Heart right ventricle (tissue), 16 donors: ENCODE measurements at regions not wholly inside any gene's neighbourhood (a gene's known extent, or its start where the extent isn't known, plus 50 kb on each side); places are given as distances from the start of the nearest gene placed in this dataset.
"Not testable (repeated sequence)": the region's sequence is repeated elsewhere in the genome, so short reads cannot be mapped to it uniquely, and the experiment has no call there.

ENCODE experiments used
- ATAC-seq, 8 donors: fragments of 200-7000 bp; cut with Tn5 transposase; one replicate each; pipeline ENCODE4 v1.9.1; 2020; ENCODE audit warnings: mild to moderate bottlenecking in 8 of 8, moderate library complexity in 8 of 8, moderate number of reproducible peaks in 1 of 8
- DNase-seq, 2 donors: peaks; one replicate each; pipeline ENCODE4 v3.0.0-alpha.2; 2020
- H3K27ac ChIP-seq, 10 donors: fragments of 200-600 bp; sonication (generic) in 2 of 10; one replicate each; pipeline versions ENCODE4 v1.5.0 to v1.8.0; 2020 to 2022; ENCODE audit warnings: mild to moderate bottlenecking in 3 of 10
- H3K27me3 ChIP-seq, 7 donors: fragments of 200-600 bp; one replicate each; pipeline ENCODE4 v1.8.0; 2021 to 2022; ENCODE audit warnings: mild to moderate bottlenecking in 2 of 7
- H3K36me3 ChIP-seq, 9 donors: fragments of 200-600 bp; sonication (generic) in 1 of 9; one replicate each; pipeline versions ENCODE4 v1.5.0 to v1.8.0; 2020 to 2022; ENCODE audit warnings: mild to moderate bottlenecking in 2 of 9
- H3K4me1 ChIP-seq, 9 donors: fragments of 200-600 bp; sonication (generic) in 1 of 9; one replicate each; pipeline versions ENCODE4 v1.5.0 to v1.8.0; 2020 to 2022; ENCODE audit warnings: mild to moderate bottlenecking in 4 of 9
- H3K4me3 ChIP-seq, 10 donors: fragments of 200-600 bp; sonication (generic) in 2 of 10; one replicate each; pipeline versions ENCODE4 v1.5.0 to v1.8.0; 2020 to 2022; ENCODE audit warnings: mild to moderate bottlenecking in 7 of 10, moderate library complexity in 2 of 10
- H3K9me3 ChIP-seq, 11 donors: fragments of 200-600 bp in 10 of 11; sonication (generic) in 2 of 11; one replicate each; pipeline versions ENCODE4 v1.5.0 to v1.8.0; 2013 to 2022; ENCODE audit warnings: mild to moderate bottlenecking in 2 of 11, control low read depth in 1 of 11, moderate library complexity in 1 of 11
- WGBS, 2 donors: extraction: QIAGEN DNeasy Blood & Tissue Kit; methylation state at CpG; one replicate each; pipeline ENCODE4 v1.1.7; 2013; ENCODE audit warnings: inconsistent platforms in 1 of 2; 5-methylcytosine and 5-hydroxymethylcytosine counted together
- intact Hi-C, 10 donors: fragments of 100-400 bp; cut with DNase I; formaldehyde crosslinking; loops; one replicate each; pipeline versions ENCODE4 v1.11.1 to v1.14.2; 2022
- TF ChIP-seq, protein P1 (sequence below), 9 donors: fragments of 200-600 bp; sonication (generic) in 2 of 9; IDR thresholded peaks; one replicate each; pipeline versions ENCODE4 v1.5.0 to v1.8.0; 2021 to 2022; ENCODE audit warnings: antibody characterized with exemption in 9 of 9, mild to moderate bottlenecking in 5 of 9, moderate library complexity in 1 of 9
- donor health status: Arrhythmogenic right ventricular cardiomyopathy.
- donor health status: ischemic (EF 13 %, LVEDD 7.1; RV severe dilation, severe dysfunction).
- donor health status: healthy with polysubstance abuse.
- donor health status: DM: no; HTN: yes; CAD: no.
- donor health status: DM: no; HTN: no; CAD: no.
- donor health status: ischemic (EF 25% LVEDD 6.9; RV normal size, moderate dysfunction).
- donor health status: ischemic (EF 25% LVEDD 5.7; RV mildly dilated, moderate dysfunction).
- donor health status: healthy.
- donor health status: DM: yes; HTN: yes; CAD: no.
- donor health status: Ischemic cardiomyopathy.
- donor health status: ischemic (EF 35%, LVEDD 5.7; RV mildly dilated, moderate dysfunction).
- donor health status: nonischemic (EF 11% LVEDD 7.7; RV severe dilation, severe dysfunction).
- donor health status: DM: yes; HTN: yes; CAD: no.
- donor health status: PGD.
- donor health status: ischemic (EF 29% LVEDD 5.4; RV normal size, mild dysfunction).
- donor health status: nonischemic (EF 23%, LVEDD 6.1; RV moderate dilation, normal function).

DNA sequence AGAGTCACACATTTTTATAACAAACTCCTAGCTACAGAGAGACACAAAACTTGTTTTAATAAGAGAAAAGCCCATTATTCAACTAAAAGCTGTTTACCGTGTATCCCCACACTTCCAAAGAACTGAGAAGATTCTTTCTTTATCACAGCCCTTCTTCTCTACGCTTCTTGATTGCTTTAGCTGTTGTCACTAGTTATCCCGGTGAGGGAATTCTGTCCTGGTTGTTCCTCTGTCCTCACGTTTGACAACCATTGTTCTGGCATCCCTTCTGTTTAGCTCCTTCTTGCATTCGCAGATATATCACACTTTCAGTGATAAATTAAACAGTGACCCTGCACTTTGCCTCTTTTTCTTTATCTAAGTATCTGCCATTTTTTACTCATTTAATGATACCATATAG is 1035.1 kb upstream of the PCDH20 start:
- Histone ChIP-seq H3K27me3 (no peaks in the 10 kb centered on the region), H3K4me3 (no peak overlapping the region), H3K4me1 (no peaks in the 10 kb centered on the region), H3K36me3 (no peaks in the 10 kb centered on the region), H3K27ac (no peak overlapping the region), H3K9me3 (peaks cover 0 to 11% (median 0%) of the 10 kb centered on the region in 11 donors)
- ATAC-seq = no peak
- WGBS, 2 donors = 38 to 39% methylated on average over 5 of the region's 5 CpGs
- no peak for DNase-seq
- intact Hi-C loops = no loop called here
- TF ChIP-seq, protein P1, sequence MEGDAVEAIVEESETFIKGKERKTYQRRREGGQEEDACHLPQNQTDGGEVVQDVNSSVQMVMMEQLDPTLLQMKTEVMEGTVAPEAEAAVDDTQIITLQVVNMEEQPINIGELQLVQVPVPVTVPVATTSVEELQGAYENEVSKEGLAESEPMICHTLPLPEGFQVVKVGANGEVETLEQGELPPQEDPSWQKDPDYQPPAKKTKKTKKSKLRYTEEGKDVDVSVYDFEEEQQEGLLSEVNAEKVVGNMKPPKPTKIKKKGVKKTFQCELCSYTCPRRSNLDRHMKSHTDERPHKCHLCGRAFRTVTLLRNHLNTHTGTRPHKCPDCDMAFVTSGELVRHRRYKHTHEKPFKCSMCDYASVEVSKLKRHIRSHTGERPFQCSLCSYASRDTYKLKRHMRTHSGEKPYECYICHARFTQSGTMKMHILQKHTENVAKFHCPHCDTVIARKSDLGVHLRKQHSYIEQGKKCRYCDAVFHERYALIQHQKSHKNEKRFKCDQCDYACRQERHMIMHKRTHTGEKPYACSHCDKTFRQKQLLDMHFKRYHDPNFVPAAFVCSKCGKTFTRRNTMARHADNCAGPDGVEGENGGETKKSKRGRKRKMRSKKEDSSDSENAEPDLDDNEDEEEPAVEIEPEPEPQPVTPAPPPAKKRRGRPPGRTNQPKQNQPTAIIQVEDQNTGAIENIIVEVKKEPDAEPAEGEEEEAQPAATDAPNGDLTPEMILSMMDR (IDR thresholded peaks at IDR 0.05) = no peak

DNA sequence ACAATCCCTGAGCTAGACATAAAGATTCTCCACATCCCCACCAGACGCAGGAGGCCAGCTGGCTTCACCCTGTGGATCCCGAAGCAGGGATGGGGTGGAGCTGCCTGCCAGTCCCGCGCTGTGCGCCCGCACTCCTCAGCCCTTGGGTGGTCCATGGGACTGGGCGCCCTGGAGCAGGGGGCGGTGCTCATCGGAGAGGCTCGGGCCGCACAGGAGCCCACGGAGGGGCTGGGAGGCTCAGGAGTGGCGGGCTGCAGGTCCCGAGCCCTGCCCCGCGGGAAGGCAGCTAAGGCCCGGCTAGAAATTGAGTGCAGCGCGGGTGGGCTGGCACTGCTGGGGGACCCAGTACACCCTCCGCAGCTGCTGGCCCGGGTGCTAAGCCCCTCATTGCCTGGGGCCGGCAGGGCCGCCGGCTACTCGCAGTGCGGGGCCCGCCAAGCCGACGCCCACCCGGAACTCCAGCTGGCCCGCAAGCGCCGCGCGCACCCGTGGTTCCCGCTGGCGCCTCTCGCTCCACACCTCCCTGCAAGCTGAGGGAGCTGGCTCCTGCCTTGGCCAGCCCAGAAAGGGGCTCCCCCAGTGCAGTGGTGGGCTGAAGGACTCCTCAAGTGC is 1032.2 kb upstream of the PCDH20 start:
- H3K4me1 ChIP-seq, H3K4me3 ChIP-seq, intact Hi-C loops, DNase-seq, H3K36me3 ChIP-seq, H3K27ac ChIP-seq, ATAC-seq, H3K27me3 ChIP-seq: not testable (repeated sequence)
- H3K9me3 ChIP-seq = peaks cover 0 to 11% (median 0%) of the 10 kb centered on the region in 11 donors
- WGBS, 2 donors = 95 to 96% methylated on average over 37 to 39 of the region's 39 CpGs

DNA sequence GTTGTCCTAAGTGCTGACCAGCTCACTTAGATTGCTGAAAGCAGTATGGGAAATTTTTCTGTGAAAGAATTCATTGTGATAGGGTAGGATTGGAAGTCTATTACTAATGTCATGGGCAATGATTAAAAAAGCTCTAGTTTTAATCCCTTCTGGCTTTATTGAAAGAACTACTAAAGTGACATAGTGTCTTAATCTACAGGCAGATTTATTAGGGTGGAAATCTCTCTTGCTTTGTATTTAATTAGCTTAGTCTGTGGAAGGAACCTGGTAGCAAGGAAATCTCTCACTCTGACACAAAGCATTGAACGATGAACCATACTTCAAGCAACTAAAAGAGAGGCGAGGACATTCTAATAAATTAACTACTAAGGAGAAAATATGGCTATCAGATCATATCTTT is 1029.2 kb upstream of the PCDH20 start:
- DNase-seq (no peak), ATAC-seq (no peak)
- H3K36me3 ChIP-seq = no peaks in the 10 kb centered on the region
- no peak overlapping the region for H3K4me3 ChIP-seq
- intact Hi-C loops = no loop called here
- H3K27ac ChIP-seq = no peak overlapping the region
- H3K9me3 ChIP-seq = peaks cover 0 to 11% (median 0%) of the 10 kb centered on the region in 11 donors
- TF ChIP-seq, protein P1 (IDR thresholded peaks at IDR 0.05) = no peak
- 74 to 95% methylated on average over 2 of the region's 2 CpGs for WGBS, 2 donors
- H3K4me1 ChIP-seq = no peaks in the 10 kb centered on the region
- no peaks in the 10 kb centered on the region for H3K27me3 ChIP-seq

DNA sequence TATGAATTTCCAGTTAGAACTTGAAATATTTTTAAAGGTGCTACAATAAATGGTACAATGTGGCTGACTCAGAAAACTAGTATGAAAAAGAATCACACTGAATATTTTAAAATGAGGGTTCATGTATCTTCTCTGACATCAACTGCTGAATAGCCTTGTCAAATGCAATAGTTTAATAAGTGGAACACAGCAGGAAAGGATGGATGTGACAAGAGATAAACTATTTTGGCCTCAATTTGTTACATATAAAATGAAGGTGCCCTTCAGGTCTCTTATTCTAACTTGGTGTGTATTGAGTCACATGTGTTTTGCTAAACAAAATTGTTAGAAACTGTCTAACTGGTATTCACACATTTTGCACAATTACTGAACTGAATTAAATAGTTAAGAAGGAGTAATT is 1018.4 kb upstream of the PCDH20 start:
- Histone ChIP-seq H3K4me3 (no peak overlapping the region), H3K9me3 (no peaks in the 10 kb centered on the region), H3K4me1 (no peaks in the 10 kb centered on the region), H3K27me3 (no peaks in the 10 kb centered on the region), H3K36me3 (no peaks in the 10 kb centered on the region), H3K27ac (no peak overlapping the region)
- DNase-seq (no peak), ATAC-seq (no peak)
- intact Hi-C loops = no loop called here
- TF ChIP-seq, protein P1 (IDR thresholded peaks at IDR 0.05) = no peak

DNA sequence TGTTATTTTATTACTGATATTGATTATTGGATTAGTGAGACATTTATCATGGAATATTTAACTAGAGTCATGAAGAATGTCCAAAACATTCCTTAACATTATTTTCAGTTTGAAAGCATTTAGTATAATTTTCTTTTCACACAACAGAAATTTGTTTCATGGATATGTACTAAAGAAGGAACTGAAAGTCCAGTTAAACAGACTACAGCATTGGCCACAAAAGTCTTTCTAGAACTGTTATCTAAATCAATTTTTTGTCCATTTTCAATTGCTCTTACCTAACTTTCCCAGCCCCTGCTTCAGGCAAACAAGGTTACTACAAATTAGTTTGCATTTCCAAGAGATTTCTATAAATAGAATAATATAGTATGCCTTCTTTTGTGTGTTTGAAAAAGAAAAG is 1018.0 kb upstream of the PCDH20 start:
- no peak overlapping the region for H3K4me3 ChIP-seq
- no peak for ATAC-seq
- no peaks in the 10 kb centered on the region for H3K4me1 ChIP-seq
- H3K36me3 ChIP-seq = no peaks in the 10 kb centered on the region
- intact Hi-C loops = no loop called here
- H3K27ac ChIP-seq = no peak overlapping the region
- TF ChIP-seq, protein P1 (IDR thresholded peaks at IDR 0.05) = no peak
- DNase-seq = no peak
- H3K9me3 ChIP-seq = no peaks in the 10 kb centered on the region
- H3K27me3 ChIP-seq = no peaks in the 10 kb centered on the region
